ENCODE measurements at regions not wholly inside any gene's neighbourhood (a gene's known extent, or its start where the extent isn't known, plus 50 kb on each side); places are given as distances from the start of the nearest gene placed in this dataset.

- TF ChIP-seq POLR2AphosphoS5 (IDR thresholded peaks at IDR 0.05; ENCODE audit: borderline replicate concordance, low read depth, low read length) (no peak), EZH2 (IDR thresholded peaks at IDR 0.05) (no peak)
These were observed 150.1 kb upstream of the RPS6KA2 start for GRCh38 chr6:166777096-166777630.
